Endodermal cell (in vitro differentiated cells): ENCODE measurements at regions not wholly inside any gene's neighbourhood (a gene's known extent, or its start where the extent isn't known, plus 50 kb on each side); places are given as distances from the start of the nearest gene placed in this dataset.

Source experiments
- DNase-seq: peaks from one replicate; pipeline ENCODE4 v3.0.0-alpha.2; 2017
- H3K27ac ChIP-seq: 2 replicates; pipeline ENCODE4 v1.5.1; 2013; ENCODE audit warnings: mild to moderate bottlenecking, low read depth, low read length, moderate library complexity
- H3K27me3 ChIP-seq: 2 replicates; pipeline ENCODE4 v1.6.1; 2013; ENCODE audit warnings: mild to moderate bottlenecking, low read length, moderate library complexity; ENCODE audit not compliant: insufficient read depth, control insufficient read depth, poor library complexity, severe bottlenecking
- H3K36me3 ChIP-seq: 2 replicates; pipeline ENCODE4 v1.7.0; 2013; ENCODE audit warnings: mild to moderate bottlenecking, low read length, moderate library complexity; ENCODE audit not compliant: control insufficient read depth, insufficient read depth
- H3K4me1 ChIP-seq: one replicate; pipeline ENCODE4 v1.7.0; 2013; ENCODE audit warnings: low read length; ENCODE audit not compliant: control insufficient read depth, insufficient read depth
- H3K4me3 ChIP-seq: 2 replicates; pipeline ENCODE4 v1.5.1; 2013; ENCODE audit warnings: mild to moderate bottlenecking, low read length, moderate library complexity
- H3K9ac ChIP-seq: 2 replicates; pipeline ENCODE4 v1.6.1; 2013; ENCODE audit warnings: mild to moderate bottlenecking, low read length, moderate library complexity; ENCODE audit not compliant: poor library complexity, severe bottlenecking; ENCODE audit errors: extremely low read depth
- H3K9me3 ChIP-seq: 2 replicates; pipeline ENCODE4 v1.6.1; 2013; ENCODE audit warnings: mild to moderate bottlenecking, low read length, moderate library complexity; ENCODE audit not compliant: control insufficient read depth
- H3K27ac Mint-ChIP-seq: 2 replicates; pipeline ENCODE4 v1.8.0; 2020; ENCODE audit warnings: mixed read lengths
- H3K27me3 Mint-ChIP-seq: 2 replicates; pipeline ENCODE4 v1.8.0; 2021; ENCODE audit warnings: mild to moderate bottlenecking, mixed read lengths; ENCODE audit not compliant: insufficient read depth
- H3K36me3 Mint-ChIP-seq: 2 replicates; pipeline ENCODE4 v1.8.0; 2020; ENCODE audit warnings: low read depth, mixed read lengths
- H3K4me1 Mint-ChIP-seq: 2 replicates; pipeline ENCODE4 v1.8.0; 2020; ENCODE audit warnings: mixed read lengths
- H3K4me3 Mint-ChIP-seq: 2 replicates; pipeline ENCODE4 v1.8.0; 2020; ENCODE audit warnings: mild to moderate bottlenecking, moderate library complexity, mixed read lengths
- H3K9me3 Mint-ChIP-seq: 2 replicates; pipeline ENCODE4 v1.8.0; 2020; ENCODE audit warnings: mild to moderate bottlenecking, mixed read lengths
- CTCF ChIP-seq: fragments of 200-600 bp; sonication (generic); conservative IDR thresholded peaks from 2 replicates; pipeline ENCODE4 v1.5.0; 2021; ENCODE audit warnings: antibody characterized with exemption, mild to moderate bottlenecking
- WGBS, 2 experiments: methylation state at CpG; one replicate each; pipeline versions ENCODE4 v1.1.5 to v1.1.7; 2013; ENCODE audit warnings: missing lambda C conversion rate in 2 of 2, mixed read lengths in 1 of 2; ENCODE audit not compliant: insufficient coverage in 1 of 2, insufficient read length in 1 of 2; 5-methylcytosine and 5-hydroxymethylcytosine counted together

DNA sequence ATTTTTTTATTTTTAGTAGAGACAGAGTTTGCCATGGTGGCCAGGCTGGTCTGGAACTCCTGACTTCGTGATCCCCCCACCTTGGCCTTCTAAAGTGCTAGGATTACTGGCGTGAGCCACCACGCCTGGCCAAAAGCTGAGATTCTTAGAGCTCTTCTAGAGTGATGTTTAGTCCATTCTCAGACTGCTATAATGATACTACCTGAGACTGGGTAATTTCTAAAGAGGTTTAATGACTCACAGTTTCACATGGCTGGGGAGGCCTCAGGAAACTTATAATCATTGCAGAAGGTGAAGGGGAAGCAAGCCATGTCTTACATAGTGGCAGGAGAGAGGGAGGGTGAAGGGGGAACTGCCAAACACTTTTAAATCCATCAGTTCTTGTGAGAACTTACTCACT, 1804.9 kb upstream of the LRRTM1 start:
- 92 to 98% methylated on average over 3 of the region's 3 CpGs for WGBS, 2 experiments
- Mint-ChIP-seq H3K4me1 (peaks cover 2% of the 10 kb centered on the region), H3K4me3 (no peak overlapping the region), H3K9me3 (peaks cover 9% of the 10 kb centered on the region), H3K27ac (no peak overlapping the region), H3K27me3 (peaks cover 3% of the 10 kb centered on the region), H3K36me3 (no peaks in the 10 kb centered on the region)
- Histone ChIP-seq H3K4me3 (no peak overlapping the region), H3K27ac (no peak overlapping the region), H3K9me3 (peaks cover 14% of the 10 kb centered on the region), H3K27me3 (no peaks in the 10 kb centered on the region), H3K4me1 (no peaks in the 10 kb centered on the region), H3K36me3 (no peaks in the 10 kb centered on the region), H3K9ac (no peak overlapping the region)
- TF ChIP-seq CTCF, result no peak
- no peak for DNase-seq

GRCh38 chr2:82098617-82099016, 1794.1 kb upstream of the LRRTM1 start:
- no peak for DNase-seq
- H3K36me3 ChIP-seq, result no peaks in the 10 kb centered on the region
- Mint-ChIP-seq H3K9me3 (no peaks in the 10 kb centered on the region), H3K36me3 (no peaks in the 10 kb centered on the region), H3K27ac (no peak overlapping the region), H3K4me1 (peaks cover 2% of the 10 kb centered on the region), H3K27me3 (no peaks in the 10 kb centered on the region), H3K4me3 (no peak overlapping the region)
- WGBS, 2 experiments, result 95% methylated on average over 1 of the region's 1 CpG; no CpG with 5 or more reads in 1 of the 2 experiments
- H3K9ac ChIP-seq, result no peak overlapping the region
- H3K27me3 ChIP-seq, result no peaks in the 10 kb centered on the region
- no peak for TF ChIP-seq CTCF
- H3K27ac ChIP-seq, result no peak overlapping the region
- no peak overlapping the region for H3K4me3 ChIP-seq
- H3K4me1 ChIP-seq, result no peaks in the 10 kb centered on the region
- no peaks in the 10 kb centered on the region for H3K9me3 ChIP-seq

- H3K27me3 ChIP-seq, result no peaks in the 10 kb centered on the region
- H3K9ac ChIP-seq, result no peak overlapping the region
- peaks cover 22% of the 10 kb centered on the region for H3K9me3 ChIP-seq
- no peak overlapping the region for H3K27ac ChIP-seq
- DNase-seq, result no peak
- Mint-ChIP-seq H3K36me3 (peaks cover 2% of the 10 kb centered on the region), H3K27me3 (no peaks in the 10 kb centered on the region), H3K9me3 (peaks cover 30% of the 10 kb centered on the region), H3K4me1 (no peaks in the 10 kb centered on the region), H3K27ac (no peak overlapping the region), H3K4me3 (no peak overlapping the region)
- H3K36me3 ChIP-seq, result no peaks in the 10 kb centered on the region
- no peak for TF ChIP-seq CTCF
- H3K4me3 ChIP-seq, result no peak overlapping the region
- H3K4me1 ChIP-seq, result no peaks in the 10 kb centered on the region
- WGBS, 2 experiments, result 99 to 100% methylated on average over 1 to 5 of the region's 6 CpGs
Observed at GRCh38 chr2:82089518-82089917, 1785.0 kb upstream of the LRRTM1 start.
